SH-SY5Y (cell line): ENCODE measurements at regions not wholly inside any gene's neighbourhood (a gene's known extent, or its start where the extent isn't known, plus 50 kb on each side); places are given as distances from the start of the nearest gene placed in this dataset.

Source experiments
- GATA2 ChIP-seq: IDR thresholded peaks from 2 replicates; pipeline ENCODE4 v1.6.1; 2011; ENCODE audit warnings: mild to moderate bottlenecking, low read depth, low read length
- GATA3 ChIP-seq: IDR thresholded peaks from 2 replicates; pipeline ENCODE4 v1.6.1; 2011; ENCODE audit warnings: low read depth, mild to moderate bottlenecking, low read length, moderate library complexity

DNA sequence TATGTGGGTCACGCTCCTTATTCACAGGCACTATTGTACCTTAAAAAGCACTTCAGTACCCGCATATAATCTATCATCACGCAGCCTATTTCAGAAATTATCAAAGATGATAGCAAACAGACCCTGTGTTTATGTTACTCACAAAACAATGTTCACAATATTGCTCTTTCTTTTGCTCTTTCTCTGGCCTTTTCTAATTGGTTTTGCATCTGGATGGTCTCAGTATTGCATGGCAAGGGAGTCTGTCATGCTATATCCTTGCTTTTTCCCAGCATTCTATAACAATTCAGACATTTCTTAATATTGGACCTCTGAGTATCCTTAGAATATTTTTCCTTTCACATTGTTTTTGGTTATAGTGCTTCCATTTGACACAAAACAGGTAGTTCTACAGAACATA lies 541.8 kb upstream of the KLF12 start:
- TF ChIP-seq GATA2 (no peak), GATA3 (no peak)
